HG03066 (cell line): ENCODE measurements at regions not wholly inside any gene's neighbourhood (a gene's known extent, or its start where the extent isn't known, plus 50 kb on each side); places are given as distances from the start of the nearest gene placed in this dataset.

Experiments
- ATAC-seq: cut with Tn5 transposase; IDR thresholded peaks from one replicate; pipeline ENCODE4 v1.9.1; 2021; ENCODE audit warnings: low read depth; ENCODE audit not compliant: unreplicated experiment

DNA sequence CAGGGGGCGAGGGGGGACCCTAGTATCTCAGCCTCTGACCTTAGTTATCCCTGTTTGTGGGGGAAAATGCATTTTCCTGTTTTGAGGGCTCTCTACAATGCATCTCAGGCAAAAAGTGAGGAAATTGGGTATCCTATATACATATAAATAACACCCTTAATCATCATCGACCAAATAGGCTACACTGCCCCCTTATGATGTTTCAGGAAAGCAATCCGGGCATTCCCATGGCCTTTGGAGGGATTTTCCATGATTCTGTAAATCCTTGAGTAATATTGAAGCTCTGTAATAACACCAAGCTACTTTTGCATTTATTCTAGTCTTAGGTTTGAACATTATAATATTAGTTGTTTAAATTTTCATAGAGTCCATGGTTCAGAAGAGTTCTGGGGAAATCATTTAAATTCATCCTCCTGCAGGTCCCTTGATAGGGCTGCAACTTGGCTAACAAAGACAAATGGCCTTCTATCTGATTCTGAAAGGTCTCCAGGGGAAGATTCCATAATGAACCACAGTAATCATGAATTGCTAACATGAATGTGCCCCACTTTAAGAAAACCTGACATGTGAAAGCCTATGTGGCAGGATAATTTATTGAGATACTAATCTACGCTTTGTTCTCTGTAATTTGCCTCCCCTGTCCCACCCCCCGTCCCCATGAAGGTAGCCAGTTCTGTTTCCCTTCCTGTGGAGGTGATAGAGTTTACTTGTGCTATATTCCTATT lies 91.5 kb upstream of the SCOC start:
- ATAC-seq, result no peak

DNA sequence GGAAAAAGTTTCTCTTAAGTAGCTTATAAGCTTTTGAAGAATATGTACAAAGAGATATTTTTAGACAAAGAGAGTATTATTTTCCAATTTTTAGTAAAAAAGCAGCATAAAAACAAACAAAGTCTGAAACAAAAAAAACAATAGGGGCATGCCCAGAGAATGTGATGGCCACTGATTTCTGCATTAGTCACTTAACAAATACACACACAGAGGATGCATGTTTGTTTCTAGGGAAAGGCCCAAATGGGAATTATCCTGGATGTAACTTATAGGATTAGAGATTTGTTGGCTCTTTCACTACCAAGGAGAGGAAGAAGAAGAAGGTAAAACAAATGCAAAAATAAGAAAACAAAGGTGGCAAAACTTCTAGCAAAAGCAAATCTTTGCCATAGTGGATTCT lies 95.9 kb upstream of the SCOC start:
- no peak for ATAC-seq

DNA sequence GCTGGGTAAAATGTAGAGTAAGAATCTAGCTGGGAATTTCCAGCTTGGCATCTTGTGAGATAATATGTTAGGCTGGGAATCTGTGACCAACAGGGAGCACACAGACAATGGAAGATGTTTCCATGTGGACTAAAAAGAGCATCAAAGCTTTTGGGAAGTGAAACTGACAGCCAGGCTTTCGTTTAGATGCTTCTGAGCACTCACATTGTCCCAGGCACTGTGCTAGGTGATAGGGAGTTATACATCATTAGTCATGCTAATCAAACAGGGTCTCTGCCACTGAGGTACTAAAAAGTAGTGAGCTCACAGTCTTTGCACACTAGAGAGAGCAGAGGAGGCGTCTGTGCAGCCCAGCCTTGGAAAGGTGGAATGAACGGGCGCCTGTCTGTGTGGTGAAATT lies 101.9 kb upstream of the SCOC start:
- no peak for ATAC-seq

DNA sequence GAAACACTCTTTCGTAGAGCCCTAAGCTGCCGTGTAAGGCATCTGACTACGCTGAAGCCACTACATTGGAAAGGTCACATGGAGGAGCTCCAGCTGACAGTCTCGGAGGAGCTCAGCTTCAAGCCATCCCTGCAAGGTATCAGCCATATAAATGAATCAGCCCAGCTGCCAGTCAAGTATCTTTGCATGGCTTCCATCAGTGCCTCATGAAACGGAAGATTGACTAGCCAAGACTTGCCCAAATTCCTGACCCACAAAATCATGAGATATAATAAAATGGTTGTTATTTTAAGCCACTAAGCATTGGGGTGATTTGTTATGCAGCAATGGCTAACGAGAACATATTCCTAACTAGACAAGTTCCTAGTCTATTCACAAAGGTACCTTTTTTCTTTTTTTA lies 104.1 kb upstream of the SCOC start:
- ATAC-seq, result no peak

DNA sequence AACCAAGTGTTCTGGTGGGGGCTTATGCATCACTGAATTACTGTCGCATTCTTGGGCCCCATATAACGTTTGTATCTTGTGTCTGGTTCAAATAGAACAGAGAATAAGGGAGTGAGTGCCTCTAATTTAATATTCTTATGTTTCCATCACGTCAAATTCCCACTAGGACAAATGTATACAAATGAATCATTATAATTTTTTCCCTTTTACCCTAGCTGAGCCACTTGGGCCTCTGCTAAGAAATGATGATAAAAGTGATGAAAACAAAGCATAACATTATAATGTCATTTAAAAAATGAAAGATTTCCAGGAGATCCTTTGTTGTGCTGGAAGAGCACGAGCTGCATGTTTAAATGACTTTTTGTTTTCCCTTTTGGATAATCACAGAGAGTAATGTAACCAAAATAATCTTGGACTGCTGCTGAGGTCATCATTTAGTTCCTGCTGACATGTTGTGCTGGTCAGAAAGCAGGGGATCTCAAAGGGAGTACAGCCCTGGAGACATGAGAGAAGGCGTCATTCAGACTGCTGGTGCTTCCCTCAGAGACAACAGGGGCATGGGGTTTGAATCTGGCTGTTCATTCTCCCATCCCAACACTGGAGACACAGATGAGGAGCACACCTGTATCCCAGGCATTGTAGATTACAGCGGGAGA lies 105.1 kb upstream of the SCOC start:
- no peak for ATAC-seq

DNA sequence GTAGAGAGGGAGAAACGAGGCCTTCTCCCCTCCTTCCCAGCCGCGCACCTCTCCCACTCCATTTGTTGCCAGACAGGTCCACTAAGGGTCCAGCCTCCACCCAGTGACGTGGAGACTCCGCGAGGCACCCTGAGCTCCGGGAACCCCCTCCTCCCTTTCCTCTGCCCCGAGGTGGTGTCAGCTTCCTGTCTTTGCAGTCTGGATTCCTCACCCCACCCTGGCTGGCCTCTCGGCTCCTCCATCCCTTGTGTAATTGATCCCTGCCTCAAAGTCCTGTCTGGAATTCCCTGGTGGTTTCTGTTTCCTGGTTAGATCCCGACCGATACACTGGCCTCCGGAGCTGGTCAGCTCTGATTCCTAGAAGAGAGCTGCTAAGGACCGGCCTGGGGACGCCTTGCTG lies 105.9 kb upstream of the SCOC start:
- no peak for ATAC-seq

DNA sequence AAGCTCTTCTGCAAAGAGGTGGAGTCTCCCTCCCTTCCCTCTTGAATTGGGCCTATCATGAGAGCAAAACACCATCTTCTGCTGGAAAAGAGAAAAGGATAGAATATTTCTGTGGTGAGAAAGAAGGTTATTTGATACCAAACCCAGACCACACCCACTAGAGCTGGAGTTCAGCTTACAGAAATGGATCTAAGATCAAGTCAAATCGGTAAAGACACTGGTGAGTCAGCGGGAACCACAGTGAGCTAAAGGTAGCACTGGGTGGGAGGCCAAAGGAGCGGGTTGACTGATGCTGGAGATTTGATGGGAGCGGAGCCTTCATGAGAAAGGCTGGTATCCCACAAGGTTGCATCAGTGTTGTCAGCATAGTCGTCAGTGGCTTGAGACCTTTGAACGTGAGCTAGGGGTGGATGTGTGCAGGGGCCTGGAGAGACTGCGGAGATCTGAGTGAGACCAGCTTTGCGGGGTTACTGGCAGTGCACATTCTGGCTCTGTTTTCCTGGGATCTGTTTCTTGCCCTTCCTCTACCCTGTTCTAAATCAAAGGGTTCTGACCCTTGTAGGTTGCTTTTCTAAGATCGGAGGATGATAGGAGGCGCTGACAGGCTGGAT lies 106.4 kb upstream of the SCOC start:
- no peak for ATAC-seq

DNA sequence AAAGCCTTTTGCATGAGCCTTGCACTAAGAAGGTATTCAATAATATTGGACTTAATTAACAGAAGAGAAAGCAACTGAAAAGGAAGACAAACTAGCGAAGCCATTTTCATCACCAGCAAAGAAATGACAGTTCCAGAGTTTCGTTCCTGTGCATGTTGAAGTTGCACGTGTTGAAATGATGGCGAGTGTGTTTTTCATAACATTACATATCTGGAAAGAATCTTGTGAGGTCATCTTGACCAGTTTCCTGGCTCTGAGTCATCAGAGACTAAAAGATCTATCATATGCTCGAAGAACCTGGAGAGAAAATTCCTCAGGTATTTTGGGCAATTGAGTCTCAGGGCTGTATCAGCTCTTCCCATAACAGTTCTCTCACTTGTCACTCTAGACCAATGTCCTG lies 106.2 kb upstream of the MAML3 start:
- no peak for ATAC-seq

DNA sequence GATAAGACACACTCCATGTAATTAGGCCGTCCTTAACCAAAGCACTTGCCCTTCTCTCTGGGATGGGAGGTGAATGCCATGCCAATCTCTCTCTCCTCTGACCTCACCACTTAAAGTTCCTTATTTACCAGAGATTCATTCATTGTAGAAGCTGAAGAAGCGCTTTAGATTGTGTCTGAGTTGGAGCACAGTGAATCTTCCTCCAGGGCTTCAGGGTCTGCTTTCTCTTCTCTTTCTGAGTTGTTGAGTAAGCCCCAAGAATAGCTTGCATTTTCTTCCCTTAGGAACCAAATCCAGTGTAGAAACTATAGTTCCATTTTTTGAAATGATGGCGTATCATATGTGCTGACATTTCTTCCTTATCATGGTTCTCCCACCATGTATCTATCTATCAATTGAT lies 104.5 kb upstream of the MAML3 start:
- no peak for ATAC-seq

DNA sequence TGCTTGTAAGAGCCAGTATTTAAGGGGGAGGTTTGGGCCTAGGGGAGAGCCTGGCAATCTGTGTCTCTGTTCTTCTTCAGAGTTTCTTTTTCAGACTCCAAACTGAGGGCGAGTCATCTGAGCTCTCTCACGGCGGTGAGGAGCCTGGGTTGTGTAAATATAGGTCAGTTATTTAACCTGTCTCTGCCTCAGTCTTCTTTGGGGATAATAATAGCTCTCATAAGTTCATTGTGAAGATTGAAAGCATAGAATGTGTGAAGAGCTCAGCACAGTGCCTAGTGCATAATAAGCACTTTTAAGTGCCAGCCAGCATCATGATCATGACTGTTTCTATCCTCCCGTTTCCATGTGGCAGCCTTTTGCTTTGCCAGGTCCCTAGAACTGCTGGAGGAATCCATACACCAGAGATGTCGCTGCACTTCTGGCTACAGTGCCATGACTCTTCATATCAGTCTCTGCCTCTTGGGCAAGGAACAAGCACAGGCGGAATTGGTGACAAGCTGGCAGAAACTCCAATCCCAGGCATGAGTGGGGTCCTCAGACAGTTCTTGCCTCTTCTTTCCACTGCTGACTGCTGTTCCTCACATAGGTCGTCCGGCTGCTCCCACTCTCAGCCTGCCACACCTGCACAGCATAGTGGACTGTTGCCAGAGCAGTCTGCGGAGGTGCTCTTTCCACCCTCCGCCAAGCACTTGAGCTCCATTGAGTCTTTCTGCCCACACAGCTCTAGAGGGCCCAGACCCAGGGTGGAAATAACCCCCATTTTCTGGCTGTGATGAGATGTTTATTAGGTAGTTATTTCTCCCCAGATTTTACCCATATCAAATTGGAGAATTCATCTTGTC lies 103.7 kb upstream of the MAML3 start:
- no peak for ATAC-seq

DNA sequence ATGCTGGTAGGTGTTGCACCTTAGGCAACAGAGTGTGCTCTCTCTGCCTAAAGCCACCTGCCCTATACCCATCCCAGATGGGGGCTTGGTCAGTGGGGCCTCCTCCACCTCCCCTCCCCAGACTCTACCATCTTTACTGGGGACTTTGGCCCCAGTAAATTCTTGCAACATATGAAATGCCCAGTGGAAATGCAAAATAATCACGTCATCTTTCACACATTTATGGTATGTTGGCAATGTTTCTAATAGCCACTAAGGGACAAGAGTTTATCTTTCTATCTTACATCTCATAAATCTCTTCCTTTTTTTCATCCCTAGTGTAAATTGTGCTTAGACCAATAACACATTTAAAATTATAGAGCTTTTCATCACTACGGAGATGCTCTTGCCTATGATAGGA lies 103.0 kb upstream of the MAML3 start:
- ATAC-seq, result no peak

DNA sequence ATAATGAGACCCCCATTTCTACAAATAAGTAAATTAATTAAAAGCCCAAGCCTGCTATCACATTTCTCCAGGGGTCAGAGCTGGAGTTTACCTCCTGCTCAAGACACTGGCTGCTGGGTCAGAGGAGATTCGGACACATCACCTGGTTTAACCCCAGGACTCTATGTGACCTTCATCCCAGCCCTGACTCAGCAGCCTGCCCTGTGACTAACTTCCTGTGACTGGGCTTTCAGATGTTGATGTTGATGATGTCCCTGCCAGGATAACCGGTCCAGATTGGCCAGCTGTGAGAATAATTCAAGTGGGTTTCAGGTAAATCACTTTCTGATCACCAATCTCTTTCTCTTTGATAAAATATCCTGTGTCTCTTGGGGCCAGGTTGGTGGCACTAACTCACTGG lies 102.4 kb upstream of the MAML3 start:
- ATAC-seq, result no peak

DNA sequence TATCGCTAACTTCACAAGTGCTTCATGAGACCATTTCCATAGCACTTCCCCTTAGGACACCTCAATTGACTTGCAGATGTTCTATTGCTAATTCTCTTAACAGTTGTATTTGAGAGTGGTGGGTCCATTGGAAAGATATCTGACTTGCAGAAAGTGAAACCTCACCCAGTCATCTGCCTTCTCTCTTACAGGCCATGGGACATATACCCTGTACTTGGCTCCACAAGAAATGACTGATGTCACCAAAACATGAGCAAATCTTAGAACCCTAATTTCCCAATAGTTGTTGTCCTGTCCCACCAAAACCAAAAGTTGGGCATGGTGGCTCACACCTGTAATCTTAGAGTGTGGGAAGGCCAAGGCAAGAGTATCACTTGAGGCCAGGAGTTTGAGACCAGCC lies 101.9 kb upstream of the MAML3 start:
- no peak for ATAC-seq

DNA sequence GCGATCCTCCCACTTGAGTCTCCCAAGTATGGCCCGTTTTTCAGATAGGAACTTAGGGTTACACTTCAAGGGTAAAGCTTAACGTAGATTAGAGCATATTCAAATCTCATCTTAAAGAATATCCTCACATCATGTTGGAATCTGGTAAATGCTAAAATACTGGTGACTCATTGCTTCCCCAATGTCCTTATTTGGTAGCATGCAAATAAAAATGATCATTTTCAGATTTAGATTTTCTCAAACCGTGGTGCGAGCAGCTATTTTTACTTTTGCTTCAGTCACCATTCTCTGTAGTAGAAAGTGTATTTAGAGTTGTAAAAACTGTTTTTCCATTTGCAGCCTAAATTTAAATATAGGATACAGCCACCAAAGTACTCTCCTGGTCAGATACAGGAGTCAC lies 101.5 kb upstream of the MAML3 start:
- no peak for ATAC-seq

DNA sequence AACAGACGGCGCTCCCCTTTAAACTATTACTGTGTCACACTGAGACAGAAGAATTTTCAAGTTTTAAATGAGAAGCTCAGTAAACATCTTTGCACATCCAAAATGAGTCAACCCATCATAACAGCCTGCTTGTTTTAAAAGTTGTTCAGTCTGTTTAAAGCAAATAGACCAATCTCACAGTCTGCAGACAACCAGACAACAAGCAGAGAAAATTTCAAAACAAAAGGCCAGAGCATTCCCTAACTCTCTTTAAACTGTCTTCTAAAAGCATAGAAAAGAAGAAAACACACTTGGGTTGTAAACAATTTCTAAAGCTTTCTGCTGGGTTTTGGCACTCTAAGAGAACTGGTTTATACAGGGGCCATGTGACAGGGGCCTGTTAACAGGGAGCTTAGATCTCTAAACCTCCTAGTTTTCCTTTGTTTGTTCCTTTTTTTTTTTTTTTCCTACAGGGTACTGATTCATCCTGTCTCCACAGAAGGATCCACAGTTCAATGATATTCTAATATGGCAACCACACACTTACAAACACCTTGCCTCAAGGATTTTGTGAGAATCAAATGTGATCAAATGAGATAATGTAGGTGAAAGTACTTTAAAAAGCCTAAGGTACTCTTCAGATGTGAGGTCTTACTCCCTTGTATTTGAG lies 100.8 kb upstream of the MAML3 start:
- no peak for ATAC-seq

DNA sequence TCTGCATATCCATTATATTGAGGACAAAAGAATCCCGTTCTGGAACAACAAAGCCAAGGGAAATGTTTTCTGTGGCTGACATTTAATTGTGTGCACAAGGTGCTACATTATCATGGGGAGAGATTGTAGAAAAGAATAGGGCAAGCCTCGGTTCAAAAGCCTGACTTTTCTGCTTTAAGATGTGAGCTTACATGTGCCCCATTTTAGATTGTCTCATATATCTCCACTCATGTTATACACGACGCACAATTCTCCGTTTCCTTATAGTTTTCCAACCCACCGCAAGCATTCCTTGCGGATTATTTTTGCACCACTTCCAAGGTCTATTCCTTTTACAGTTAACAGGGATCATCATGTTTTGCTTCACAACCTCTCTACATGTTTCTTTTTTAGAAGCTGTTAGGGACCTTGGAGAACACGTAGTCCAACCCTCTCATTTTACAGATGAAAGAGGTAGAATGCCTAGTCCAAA lies 99.6 kb upstream of the MAML3 start:
- ATAC-seq, result no peak

DNA sequence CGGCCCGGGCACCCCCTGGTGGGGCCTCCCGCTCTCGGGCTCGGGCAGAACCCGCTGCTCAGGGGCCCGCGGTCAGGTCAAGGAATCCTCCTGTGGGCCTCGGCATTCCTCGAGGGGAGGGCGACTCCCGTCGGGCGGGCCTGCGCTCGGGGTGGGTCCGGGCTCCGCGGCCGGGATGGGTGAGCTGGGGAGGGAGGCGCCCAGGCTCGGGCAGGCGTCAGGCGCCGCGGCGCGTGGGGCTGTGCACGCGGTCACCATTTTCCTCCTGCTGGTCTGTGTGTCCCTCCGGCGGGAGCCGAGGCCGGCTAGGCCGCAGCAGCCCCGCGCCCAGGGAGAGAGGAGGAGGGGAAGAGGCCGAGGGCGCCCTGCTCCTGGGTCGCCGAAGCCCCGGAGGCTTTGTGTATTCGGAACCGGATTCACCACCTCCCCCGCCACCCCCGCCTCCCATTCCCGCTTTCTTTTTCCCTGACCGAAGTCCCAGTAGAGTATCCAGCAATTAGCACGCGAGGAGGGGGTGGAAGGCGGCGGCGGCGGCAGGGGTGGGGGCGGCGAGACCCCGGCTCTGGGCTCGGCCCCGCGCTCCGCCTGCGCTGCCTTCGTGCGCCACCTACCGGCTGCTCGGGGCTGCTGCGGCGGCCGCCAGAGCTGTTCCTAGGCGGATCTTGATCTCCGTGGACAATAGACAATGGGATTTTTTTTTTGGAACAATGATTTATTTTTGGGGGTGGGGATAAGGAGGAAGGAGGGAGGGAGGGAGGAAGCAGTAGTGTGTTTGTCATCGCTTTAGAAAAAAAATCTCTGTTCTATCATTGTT lies 99.0 kb upstream of the MAML3 start:
- ATAC-seq, result peak; percentile 62

DNA sequence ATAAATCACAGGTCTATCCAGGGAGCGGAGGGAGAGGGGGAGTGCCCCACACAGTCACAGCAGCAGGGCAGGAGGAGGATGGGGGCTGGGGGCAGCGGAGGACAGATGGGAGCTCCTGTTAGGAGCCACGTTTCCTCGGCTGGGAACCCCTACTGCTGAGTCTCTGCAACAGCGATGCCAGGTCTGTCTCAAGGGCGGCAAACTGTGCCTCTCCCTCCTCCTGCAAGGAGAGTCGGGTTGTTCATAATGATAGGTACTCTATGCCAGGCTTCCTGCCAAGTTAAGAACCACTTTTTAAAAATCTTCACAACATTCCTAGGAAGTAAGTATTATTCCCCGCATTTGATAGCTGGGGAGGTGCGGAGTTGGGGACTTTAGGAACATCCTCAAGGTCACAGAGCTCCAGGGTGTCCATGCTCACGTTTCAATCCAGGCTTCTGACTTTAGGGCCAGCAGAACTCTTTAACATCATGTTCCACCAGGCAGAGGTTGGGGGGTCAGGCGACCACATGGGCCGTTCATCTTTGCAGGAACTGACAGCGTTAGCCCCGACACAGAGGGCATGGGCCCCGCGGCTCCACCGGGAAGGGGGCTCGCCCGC lies 98.3 kb upstream of the MAML3 start:
- ATAC-seq, result peak; percentile 16

DNA sequence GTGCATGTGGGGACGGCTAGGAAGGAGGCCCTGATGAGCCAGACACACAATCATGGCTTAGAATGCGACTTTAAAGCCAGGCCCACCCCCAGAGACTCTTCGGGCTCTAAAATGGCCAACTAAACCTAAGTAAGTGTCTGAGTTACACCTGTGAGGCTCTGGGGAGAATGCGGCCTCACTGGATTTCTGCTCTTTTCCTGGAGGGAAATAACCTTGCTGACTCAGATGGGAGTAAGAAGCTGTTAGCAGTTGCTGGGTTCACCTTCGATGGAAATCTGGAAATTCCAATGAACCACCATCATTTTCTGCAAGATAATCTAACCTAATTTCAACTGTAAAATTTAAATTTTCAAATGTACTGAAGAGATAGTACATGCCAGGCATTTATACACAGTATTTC lies 97.6 kb upstream of the MAML3 start:
- ATAC-seq, result no peak
